GM18511 (cell line): ENCODE measurements at regions not wholly inside any gene's neighbourhood (a gene's known extent, or its start where the extent isn't known, plus 50 kb on each side); places are given as distances from the start of the nearest gene placed in this dataset.

Source experiments
- ATAC-seq: cut with Tn5 transposase; IDR thresholded peaks from one replicate; pipeline ENCODE4 v1.9.1; 2021; ENCODE audit warnings: mild to moderate bottlenecking, moderate library complexity; ENCODE audit not compliant: unreplicated experiment

DNA sequence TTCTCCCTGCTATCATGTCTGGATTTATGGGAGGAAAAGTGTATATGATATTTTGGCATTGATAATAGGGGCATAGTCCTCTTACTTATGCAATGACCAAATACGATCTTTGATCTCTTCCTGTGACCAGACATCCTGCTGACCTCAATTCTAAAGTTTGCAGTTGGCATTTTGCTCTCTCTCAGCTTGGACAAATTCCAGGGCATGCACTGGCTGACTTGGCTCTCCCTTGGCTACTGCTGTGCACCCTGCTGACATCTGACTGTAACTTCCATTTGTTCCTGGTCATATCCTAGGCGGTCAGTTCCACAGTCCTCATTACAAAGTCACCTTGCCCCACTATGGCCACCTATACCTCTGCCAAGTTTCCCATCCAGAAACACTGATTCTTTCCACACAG is 380.7 kb upstream of the NR5A2 start:
- ATAC-seq, result no peak

DNA sequence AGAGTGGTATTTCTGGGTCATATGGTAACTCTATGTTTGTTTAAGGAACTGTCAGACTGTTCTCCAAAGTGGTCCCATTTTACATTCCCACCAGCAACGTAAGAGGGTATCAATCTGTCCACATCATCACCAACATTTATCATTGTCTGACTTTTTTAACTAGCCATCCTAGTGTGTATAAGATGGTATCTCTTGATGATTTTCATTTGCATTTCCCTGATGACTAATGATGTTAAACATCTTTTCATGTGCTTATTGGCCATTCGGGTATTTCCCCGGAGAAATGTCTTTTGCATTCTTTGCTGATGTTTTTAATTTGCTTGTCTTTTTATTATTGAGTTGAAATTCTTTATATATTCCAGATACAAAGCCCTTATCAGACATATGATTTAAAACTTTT is 370.1 kb upstream of the NR5A2 start:
- ATAC-seq, result no peak

DNA sequence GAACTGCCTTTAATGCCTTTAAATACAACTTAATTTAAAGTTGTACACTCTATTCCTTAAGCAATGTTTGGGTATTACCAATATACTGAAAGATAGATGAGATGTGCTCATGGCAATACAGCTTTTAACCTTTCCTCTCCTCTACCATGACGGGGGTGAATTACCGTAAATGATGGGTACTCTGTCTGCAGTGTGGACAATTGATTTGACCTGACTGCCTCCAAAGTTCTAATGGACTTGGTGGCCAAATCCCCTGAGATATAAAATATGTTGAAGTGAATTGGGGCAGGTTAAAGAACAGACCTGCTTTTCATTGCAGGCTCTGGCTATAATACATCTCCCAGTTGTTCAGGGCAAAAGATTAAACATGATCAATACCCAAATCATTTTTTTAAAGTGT is 367.4 kb upstream of the NR5A2 start:
- no peak for ATAC-seq

DNA sequence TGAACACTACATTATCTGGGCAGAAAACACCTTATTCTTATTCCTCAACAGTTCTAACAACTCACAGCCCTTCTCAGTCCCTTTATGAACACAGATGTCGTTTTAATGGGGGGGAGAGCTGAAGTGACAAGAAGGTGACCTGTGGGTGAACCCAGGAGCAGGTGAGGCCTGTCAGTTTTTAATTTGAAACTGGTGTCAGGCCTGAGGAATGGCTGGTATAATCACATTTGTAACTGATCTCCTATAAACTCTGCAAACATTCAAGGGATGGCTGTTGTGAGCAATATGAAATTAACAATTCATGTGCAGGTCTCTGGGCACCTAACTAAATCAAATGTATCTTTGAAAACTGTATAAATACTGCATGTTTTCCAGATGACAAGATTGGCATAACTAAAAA is 362.1 kb upstream of the NR5A2 start:
- no peak for ATAC-seq

DNA sequence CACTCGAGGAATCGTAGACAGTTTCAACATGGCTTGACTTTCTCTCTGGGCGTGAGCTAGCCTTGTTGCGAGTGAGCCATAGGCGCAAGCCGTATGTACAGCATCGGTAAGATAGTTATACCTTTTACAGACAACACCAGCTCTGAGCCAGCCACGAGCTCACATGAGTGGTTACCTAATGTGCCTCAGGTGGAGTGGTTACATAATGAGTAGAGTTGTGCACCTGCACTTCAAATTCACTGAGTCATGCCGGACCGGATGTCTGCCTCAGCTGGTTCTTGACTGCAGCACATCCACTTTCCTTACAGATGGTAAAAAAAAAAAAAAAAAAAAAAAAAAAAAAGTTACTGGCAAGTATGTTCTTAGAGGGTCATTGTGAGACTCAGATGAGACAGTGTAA is 360.4 kb upstream of the NR5A2 start:
- ATAC-seq, result no peak

DNA sequence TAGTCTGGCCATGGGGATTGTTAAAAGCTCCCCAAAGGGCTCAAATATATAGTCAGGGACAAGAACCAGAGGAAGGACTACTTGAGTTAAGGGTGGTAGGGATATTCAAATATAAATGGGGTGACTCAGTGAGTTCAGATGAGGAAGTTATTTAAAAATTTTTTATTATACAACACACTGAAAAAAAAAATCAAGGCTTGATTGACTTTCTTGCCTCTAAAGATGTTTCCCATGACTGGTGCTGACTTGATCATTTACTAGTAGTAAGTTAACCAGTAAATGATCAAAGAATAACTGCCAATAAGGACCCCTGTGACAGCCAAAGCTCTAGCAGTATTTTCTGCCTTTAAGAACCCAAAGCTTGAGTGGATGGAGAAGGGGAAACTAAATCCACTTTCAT is 357.6 kb upstream of the NR5A2 start:
- ATAC-seq, result no peak

DNA sequence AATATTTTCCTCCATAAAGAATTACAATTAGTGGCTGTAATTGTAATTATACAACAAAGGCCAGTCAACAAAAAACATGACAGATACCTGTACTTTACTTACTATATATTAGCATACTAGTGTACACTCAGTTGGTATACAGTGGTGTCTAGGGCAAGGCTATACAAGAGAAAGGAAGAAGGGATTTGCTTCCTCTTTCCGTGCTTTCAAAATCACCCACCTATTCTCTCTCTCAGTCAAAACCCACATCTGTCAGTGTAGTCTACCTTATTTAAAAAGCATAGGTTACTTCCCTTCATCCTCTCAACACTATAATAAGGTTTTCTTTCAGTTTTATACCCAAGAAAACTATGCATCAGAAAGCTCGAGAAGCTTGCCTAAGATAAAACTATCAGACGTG is 355.8 kb upstream of the NR5A2 start:
- ATAC-seq, result no peak

DNA sequence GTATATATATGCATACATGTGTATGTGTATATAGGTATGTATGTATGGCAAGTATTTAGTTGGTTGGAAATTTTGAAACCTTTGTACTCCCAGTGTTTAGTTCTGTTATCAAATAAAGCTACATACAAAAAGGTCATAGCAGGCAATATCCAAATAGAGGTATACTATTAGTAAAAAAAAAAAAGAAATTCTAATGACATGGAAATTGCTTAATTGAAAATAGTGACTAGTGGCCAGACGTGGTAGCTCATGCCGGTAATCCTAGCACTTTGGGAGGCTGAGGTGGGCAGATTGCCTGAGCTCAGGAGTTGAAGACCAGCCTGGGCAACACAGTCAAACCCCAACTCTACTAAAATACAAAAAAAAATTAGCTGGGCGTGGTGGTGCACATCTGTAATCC is 351.6 kb upstream of the NR5A2 start:
- ATAC-seq, result no peak

DNA sequence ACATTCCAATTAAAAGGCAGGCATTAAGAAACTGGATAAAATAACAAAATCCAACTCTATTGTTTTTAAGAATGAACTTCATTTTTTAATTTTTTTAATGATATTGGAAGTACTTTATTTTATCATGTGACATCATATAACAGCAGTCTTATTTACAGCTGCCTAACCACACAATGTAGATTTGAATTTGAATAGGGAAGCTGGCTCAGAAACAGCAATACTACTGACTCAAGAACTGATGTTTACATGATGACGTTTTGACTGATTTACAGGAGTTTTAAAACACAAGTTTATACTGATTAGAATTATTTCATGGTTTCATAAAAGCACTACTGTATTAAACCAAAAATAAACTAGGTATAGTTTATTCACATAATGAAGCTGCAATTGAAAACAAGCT is 348.7 kb upstream of the NR5A2 start:
- no peak for ATAC-seq

DNA sequence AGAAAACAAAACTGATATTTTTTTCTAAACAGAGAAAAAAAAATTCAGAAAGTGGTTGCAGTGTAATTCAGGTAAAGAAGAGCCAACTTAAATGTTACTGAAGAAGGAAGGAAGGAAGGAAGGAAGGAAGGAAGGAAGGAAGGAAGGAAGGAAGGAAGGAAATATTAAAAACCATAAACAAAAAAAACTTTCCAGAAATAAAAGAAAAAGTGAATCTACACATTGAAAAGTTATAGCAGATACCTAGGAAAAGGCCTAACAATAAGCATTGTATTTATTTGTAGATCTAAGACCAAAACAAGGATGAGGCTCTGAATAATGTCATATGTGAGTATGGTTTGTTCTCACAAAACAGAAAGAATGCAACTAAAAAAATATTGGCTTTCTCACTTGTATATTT is 345.4 kb upstream of the NR5A2 start:
- no peak for ATAC-seq

DNA sequence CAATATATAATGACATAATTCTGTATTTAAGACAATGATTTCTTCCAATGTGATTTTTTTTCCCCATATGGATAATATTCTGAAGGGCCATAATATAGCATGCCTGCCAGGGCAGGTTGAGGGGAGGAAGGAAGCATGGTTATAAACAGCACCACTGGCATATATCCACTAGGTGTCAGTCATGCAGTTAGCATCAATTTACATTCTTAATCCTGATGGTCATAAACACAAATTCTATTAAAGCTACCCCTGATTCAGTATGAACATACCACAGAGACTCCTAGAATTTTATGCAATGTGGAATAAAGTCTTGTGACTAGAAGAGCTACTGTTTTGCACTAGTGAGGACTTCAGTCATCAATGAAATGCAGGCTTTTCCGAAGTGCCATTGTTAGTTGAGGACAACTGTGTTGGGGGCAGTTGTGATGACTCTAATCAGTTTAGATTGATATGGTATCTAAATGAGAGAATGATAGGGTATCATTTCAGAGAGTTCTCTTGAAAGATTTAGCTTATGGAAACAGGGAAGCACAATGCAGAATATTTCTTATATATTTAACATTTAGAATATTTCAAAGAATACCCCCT is 342.7 kb upstream of the NR5A2 start:
- peak; percentile 93 for ATAC-seq

DNA sequence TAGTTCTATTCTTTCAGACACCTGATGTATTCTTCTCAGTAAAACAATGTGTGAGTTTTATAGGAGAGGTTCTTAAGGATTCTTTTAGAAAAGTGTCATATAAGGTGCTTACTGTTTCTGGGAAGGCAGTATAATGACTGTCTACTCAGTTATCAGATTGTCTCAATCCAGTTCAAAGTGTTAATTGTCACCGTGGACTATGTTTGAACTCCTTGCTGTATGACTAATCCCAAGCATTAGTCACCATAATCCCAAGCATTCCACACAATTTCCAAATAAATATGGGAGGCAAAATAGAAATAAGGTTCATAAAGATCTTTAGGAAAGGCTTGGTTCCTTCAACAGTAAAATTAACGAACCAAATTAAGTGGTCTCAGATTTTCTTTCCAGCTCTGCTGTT is 342.1 kb upstream of the NR5A2 start:
- ATAC-seq, result no peak

DNA sequence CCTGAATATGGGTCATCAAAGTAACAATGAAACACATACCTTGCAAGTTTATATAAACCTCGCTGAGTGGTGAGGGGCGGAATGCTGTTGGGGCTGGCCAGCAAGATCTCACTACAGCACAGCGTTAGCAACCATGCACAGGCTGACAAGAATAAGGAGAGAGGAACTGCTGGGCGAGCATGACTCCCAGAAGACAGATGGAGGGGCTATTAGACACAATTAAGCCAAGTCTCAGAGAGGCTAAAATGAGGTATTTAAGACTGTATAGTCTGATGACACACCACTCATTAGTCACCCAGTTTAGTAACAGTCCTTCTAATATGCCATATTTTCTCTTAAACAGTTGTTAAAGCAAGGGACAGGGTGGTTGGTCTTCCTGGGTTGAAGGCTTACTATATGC is 340.2 kb upstream of the NR5A2 start:
- ATAC-seq, result no peak

DNA sequence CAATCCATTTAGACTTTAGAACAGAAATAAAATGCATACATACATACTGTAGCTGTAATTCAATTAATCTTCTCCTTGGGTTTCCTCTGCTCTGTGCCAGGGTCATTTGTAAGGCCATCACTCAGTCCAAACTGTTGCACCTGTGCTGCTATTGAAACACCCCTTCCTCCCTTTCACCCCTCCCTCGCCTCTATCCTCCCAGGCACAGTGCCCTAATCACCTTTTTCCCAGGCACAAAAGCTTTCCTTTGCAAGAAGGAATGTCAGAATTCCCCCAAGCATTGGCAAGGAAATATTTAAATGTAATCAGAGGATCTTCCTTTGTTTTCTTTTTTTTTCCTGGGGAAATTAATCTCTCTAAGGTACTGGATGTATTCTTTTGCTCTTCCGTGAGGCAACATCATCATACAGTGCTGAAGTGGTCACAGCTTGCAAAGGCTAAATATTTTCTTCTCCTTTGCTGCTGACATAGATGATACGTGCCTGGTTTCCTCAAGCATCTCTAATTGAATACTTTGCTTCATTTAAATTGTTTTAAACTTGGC is 339.3 kb upstream of the NR5A2 start:
- no peak for ATAC-seq

DNA sequence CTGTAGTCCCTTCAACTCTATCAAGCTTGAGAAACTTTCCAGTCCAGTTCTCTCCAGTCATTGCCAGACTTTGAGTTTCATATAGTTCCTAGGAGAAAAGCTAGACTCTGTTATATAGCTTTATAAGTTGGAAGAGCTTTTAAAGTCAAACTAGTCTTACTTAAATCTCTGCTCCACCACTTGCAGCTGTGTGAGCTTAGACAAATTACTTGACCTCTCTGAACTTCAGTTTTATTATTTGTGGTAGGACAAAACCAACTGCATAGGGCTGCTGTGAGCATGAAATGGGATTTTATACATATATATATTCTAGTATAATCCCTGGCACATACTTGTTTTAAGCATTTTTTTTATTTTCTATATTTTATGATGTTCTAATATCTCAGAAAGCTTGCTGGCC is 338.7 kb upstream of the NR5A2 start:
- ATAC-seq, result no peak

DNA sequence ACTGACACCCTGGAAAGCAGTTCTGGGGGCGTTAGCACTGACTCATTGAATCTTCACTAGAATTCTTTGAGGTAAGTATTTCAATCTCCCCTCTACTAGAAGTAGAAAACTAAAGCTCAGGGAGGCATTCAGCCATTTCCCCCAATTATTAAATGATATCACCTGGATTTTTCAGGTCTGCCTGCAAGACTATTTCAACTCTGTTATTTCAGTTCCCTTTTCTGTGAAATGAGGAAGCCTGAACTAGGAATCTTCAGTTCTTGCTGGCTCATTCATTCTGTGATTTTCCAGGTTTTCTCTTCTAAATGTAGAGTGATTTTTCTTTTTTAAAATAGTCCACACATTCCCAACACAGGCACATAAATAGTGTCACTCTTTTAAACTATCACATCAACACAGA is 337.0 kb upstream of the NR5A2 start:
- no peak for ATAC-seq

DNA sequence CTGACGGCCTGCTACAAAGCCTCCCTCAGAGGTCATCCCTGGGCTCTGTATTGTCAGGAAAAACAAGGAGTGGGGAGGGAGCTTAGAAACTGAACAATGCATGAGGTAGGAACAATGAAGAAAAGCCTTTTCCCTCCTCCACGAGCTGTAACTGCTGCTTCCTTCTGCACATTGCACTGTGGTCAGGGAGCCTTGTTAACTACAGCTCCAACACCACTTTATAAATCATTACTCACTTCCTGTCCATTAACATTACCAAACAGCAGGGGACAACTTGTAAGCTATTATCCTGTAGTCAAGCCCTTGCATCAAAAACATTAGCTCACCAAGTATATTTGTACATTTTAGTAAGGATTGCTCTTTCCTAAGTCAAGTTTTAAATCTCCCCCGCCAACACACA is 336.0 kb upstream of the NR5A2 start:
- ATAC-seq, result no peak

DNA sequence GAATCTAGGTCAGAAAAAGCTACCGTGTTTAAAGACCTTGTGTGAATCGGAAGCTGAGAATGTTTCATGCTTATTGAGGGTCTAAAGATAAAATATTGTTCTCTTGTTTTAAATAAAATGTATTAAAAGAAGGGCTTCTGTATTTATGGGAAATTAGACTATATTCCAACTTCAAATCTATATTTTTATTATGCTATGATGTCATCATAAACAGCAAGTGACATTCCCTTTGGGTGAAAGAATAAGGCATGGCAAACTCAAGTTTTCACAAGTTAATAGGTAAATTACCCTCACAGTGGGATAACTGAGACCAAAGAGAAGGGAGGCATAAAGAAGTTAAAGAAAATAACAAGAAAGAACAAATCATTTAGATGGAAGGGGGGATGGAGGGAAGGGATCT is 333.8 kb upstream of the NR5A2 start:
- ATAC-seq, result no peak

DNA sequence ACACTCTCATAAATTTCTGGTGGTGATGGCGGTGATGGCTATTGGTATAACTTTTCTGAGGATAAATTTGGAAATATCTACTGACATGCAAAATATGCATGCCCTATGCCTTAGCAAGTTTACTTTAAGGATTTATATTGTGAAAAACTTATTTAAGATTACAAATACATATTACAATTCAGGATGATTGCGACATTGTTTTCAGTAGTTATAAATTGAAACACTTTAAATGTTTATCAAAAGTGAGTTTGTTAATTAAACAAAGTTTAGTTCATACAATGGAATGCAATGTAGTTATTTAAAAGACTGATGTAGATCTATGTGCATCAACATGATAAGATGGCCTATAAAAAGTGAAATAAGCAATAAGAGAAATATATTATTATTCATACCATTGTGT is 331.3 kb upstream of the NR5A2 start:
- no peak for ATAC-seq

DNA sequence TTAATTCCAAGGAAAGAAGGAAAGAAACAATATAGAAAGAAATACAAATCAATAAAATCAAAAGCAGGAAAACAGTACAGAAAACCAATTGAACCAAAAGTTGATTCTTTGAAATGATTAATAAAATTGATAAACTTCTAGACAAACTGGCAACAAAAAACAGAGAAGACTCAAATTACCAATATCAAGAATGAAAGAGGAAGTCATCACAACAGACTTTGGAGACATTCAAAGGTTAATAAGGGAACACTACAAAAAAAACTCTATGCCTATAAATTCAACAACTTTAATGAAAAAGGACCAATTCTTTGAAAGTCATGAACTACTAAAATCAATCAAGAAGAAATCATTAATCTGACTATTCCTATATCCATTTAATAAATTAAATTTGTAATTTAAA is 329.3 kb upstream of the NR5A2 start:
- no peak for ATAC-seq

DNA sequence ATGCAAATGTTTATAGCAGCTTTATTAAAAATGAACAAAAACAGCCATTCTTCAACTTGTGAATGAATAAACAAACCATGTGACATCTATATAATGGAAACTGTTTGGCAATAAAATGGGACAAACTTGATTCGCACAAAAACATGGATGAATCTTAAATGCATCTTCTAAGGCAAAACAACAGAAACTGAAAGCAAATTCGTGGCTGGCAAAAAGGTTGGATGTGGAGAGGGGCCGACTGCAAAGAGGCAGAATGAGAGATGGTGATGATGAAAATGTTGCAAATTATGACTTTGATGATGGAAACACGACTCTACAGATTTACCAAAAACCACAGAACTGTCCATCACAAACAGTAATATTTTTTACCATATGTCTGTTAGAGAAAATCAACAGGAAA is 327.0 kb upstream of the NR5A2 start:
- no peak for ATAC-seq

DNA sequence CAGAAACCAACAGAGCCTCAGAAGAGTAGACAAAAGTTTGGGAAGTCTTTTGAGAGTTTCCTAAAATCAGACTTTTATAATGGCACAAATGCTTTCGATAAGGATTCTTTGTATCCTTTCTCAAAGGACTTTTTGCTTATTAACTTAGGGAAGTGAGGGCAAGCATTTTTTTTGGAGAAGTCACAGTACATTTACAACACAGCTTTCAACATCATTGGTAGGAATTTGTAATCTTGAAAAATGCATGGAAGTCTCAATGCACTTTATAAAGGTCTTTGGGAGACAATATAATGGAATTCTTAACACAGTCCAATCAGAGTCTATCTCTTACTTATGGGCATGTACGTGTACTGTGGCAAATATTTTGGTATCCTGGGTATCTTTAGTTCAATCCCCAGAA is 325.8 kb upstream of the NR5A2 start:
- ATAC-seq, result no peak

DNA sequence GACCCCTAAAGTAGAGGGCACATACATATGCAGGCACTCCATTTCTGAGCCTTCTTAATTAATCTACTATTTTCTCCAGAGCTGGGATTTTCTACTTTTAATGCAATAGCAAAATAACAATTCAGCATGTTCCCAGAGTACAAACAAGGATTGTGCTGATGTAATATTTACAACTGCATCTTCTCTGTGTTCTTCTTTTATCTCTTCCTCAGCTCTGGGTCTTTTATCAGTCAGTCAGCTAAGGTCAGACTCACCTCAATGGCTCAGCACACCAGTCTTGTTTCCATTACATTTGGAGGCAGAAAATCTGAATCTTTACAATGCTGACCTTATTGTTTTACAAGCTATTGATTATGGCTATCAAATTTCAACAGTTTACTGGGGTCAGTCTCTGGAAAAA is 323.3 kb upstream of the NR5A2 start:
- no peak for ATAC-seq

DNA sequence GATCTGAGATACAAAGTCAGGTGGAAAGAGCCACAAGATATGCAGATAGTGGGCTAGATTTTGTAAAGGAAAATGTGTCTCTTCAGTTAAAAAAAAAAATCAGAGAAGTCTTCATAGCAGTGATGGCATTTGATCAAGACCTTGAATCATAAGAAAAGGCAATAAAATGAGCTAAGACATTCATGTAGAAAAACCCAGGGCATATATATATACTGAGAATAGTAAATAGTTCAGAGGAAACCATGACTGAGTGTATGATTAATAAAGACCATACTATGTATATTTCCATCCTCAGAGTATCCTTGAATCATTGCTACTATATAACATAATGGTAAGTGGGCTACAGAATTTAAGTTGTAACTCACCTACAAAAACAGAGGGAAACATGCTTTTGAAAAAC is 321.7 kb upstream of the NR5A2 start:
- ATAC-seq, result no peak
